Fibroblast of mammary gland (primary cell): ENCODE measurements at regions not wholly inside any gene's neighbourhood (a gene's known extent, or its start where the extent isn't known, plus 50 kb on each side); places are given as distances from the start of the nearest gene placed in this dataset.
"Not testable (repeated sequence)": the region's sequence is repeated elsewhere in the genome, so short reads cannot be mapped to it uniquely, and the experiment has no call there.

Experiments used
- DNase-seq: peaks from one replicate; pipeline ENCODE4 v3.0.0-alpha.2; 2010; ENCODE audit warnings: low read depth
- H3K4me3 ChIP-seq: 2 replicates; pipeline ENCODE4 v1.5.1; 2011; ENCODE audit warnings: low read depth, mild to moderate bottlenecking, low read length, moderate library complexity; ENCODE audit not compliant: control insufficient read depth
- CTCF ChIP-seq: conservative IDR thresholded peaks from 2 replicates; pipeline ENCODE4 v1.5.1; 2011; ENCODE audit warnings: low read depth, low read length, inconsistent platforms; ENCODE audit not compliant: control insufficient read depth, insufficient read depth

DNA sequence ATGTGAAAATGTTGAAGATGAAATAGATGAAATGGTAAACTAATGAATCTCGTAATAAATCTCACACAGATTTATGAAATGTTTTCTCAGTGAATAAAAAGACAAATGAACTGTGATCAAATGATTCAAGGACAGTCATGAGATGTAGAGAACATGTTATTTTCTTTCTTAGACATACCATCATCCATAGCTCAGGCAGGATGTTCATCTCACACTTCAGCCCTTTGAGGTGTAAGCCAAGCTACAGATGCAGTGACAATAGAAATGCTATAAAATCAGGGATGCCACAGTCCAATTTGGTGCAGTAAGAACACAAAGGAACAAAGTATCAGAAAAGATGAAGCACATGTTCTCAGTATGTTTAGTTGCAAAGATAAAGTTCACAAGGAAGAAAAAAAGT is 242.7 kb upstream of the KRR1 start:
- peak; percentile 52 for DNase-seq
- no peak for TF ChIP-seq CTCF
- no peak overlapping the region for H3K4me3 ChIP-seq

- TF ChIP-seq CTCF: no peak
- peak; percentile 79 for DNase-seq
- no peak overlapping the region for H3K4me3 ChIP-seq
These were observed 240.5 kb upstream of the KRR1 start for GRCh38 chr12:75751769-75752471.

GRCh38 chr12:75750716-75751306 is 239.4 kb upstream of the KRR1 start:
- DNase-seq: peak; percentile 89
- no peak for TF ChIP-seq CTCF
- H3K4me3 ChIP-seq: no peak overlapping the region

GRCh38 chr12:75748990-75749389 is 237.6 kb upstream of the KRR1 start:
- not testable (repeated sequence) for H3K4me3 ChIP-seq, DNase-seq

GRCh38 chr12:75748136-75748535 is 236.7 kb upstream of the KRR1 start:
- no peak for DNase-seq
- no peak overlapping the region for H3K4me3 ChIP-seq
- TF ChIP-seq CTCF: no peak

- no peak for TF ChIP-seq CTCF
- DNase-seq: peak; percentile 89
- no peak overlapping the region for H3K4me3 ChIP-seq
These were observed 236.2 kb upstream of the KRR1 start for GRCh38 chr12:75747572-75748021.

DNA sequence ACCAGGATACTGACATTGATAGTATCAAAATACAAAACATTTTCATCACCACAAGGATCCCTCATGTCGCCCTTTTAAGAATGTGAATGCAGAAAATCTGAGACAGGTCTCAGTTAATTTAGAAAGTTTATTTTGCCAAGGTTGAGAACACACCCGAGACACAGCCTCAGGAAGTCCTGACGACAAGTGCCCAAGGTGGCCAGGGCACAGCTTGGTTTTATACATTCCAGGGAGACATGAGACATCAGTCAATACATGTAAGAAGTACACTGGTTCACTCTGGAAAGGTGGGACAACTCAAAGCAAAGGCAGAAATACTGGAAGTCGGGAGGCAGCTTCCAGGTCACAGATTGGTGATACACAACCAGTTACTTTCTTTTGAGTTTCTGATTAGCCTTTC is 235.2 kb upstream of the KRR1 start:
- TF ChIP-seq CTCF: no peak
- no peak overlapping the region for H3K4me3 ChIP-seq
- DNase-seq: no peak
